ENCODE measurements at regions not wholly inside any gene's neighbourhood (a gene's known extent, or its start where the extent isn't known, plus 50 kb on each side); places are given as distances from the start of the nearest gene placed in this dataset.

DNA sequence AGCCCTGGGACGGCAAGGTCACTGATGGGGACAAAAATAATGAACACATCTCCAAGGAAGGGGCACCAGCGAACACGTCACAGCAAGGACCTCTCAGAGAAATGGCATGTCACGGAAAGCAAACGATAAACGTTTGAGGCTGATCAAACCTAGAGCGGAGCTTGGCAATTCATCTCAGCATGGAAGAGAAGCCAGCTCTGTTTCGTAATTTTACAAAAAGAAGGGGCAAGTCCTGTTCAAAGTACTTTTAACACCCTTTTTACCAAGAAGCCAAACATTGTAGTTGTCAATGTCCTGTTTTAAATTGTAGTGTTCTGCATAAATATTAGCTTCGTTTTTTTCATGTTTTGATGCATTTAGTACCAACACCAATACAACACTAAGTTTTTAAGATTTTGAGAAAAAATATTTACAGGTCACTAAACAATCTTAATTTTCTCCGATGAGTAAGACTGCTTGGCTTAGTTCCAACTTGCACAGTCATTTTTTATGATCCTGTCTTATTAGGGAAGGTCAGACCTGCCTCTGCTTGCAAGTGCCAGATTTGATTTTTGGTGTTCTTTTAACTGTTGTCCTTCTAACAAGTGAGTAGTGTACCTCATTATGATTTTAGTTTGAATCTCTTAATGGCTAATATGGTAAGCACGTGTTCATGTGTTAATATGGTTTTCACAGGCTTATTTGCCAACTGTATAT lies 818.5 kb upstream of the SALL3 start:
- Histone ChIP-seq H3K4me3 (no peak overlapping the region), H3K36me3 (no peaks in the 10 kb centered on the region), H3K4me1 (no peaks in the 10 kb centered on the region), H3K9me3 (no peaks in the 10 kb centered on the region), H3K27me3 (no peaks in the 10 kb centered on the region), H3K27ac (no peak overlapping the region)
- DNase-seq (no peak), ATAC-seq (no peak)
- 72 to 73% (median 73%) methylated on average over 11 of the region's 11 CpGs for WGBS, 4 donors
- intact Hi-C loops (cut with DNase I) = no loop called here
- TF ChIP-seq POLR2A (IDR thresholded peaks at IDR 0.05) (no peak), CTCF (IDR thresholded peaks at IDR 0.05) (no peak)

DNA sequence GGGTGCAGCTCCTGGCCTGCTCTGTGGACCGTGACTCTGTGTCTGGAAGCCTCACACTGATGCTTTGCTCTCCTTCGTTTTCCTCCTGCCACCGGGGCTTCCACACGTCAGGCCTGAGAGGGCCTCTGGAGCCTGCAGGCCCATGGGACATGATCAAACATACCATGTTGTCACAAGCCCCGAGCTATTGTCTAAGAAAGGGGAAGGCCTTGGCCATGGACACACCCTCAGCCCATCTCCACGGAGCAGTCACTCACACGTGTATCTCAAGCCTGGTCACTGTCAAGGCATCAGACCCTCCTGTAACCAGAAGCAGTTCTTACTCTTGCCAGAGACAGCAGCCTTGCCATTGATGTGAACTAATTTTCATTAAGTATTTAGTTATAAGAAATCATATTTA lies 814.1 kb upstream of the SALL3 start:
- no peaks in the 10 kb centered on the region for H3K36me3 ChIP-seq
- intact Hi-C loops (cut with DNase I) = no loop called here
- no peaks in the 10 kb centered on the region for H3K4me1 ChIP-seq
- no peak overlapping the region for H3K27ac ChIP-seq
- H3K9me3 ChIP-seq = no peaks in the 10 kb centered on the region
- DNase-seq = no peak
- 63 to 71% (median 71%) methylated on average over 7 of the region's 7 CpGs for WGBS, 4 donors
- H3K4me3 ChIP-seq = no peak overlapping the region
- H3K27me3 ChIP-seq = no peaks in the 10 kb centered on the region
- ATAC-seq = no peak
- TF ChIP-seq CTCF (IDR thresholded peaks at IDR 0.05) (no peak), POLR2A (IDR thresholded peaks at IDR 0.05) (no peak)

DNA sequence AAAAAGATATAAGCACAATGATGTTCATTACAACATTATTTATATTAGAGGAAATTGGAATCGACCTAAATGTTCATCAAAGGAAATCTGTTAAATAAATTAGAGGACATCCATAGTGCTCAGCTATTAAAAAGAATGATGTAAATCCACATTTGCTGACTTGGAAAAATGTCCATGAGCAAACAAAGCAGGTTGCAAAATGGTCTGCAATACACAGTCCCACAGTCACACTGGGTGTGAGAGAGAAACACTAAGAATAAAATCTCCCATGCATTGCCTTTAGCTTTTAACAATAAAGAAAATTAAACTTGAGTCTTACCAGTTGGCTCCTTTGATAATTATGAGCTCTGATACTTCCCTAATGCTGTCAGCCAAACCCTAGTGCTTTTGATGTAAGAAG lies 811.1 kb upstream of the SALL3 start:
- Histone ChIP-seq H3K9me3 (no peaks in the 10 kb centered on the region), H3K27ac (no peak overlapping the region), H3K27me3 (no peaks in the 10 kb centered on the region), H3K4me3 (no peak overlapping the region), H3K36me3 (no peaks in the 10 kb centered on the region), H3K4me1 (no peaks in the 10 kb centered on the region)
- 48 to 58% (median 54%) methylated on average over 1 of the region's 1 CpG for WGBS, 4 donors
- intact Hi-C loops (cut with DNase I) = no loop called here
- TF ChIP-seq CTCF (IDR thresholded peaks at IDR 0.05) (no peak), POLR2A (IDR thresholded peaks at IDR 0.05) (no peak)
- DNase-seq (no peak), ATAC-seq (no peak)

DNA sequence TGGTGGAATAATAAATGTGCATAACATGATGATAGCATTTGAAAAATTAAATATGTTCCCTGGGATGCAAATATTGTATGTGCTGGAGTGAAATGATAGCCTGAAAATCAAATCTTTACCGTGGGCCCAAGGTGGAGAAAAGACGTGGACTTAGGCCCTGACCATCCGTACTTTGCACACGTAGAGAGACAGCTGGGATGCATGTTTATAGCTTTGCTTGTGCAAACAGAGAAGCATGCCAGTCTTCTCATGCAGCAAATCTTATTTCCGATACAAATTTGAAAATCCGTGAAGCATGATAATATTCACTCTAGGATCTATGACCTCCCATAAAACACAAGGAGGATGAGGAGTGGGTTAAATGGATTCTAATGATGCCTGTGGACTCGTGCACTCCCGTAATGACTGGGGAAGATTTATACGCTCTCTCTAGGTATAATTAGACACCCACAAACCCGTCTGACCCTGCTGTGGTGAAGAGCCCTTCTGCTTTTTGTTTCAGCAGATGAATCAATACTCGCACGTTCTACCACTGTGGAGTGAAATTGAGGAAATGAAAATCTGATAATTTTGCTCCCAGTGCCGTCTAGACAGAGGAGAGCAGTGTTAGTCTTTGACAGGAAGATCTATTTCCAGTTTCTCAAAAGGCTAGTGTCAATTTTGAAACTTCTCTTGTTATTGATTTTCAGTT lies 810.3 kb upstream of the SALL3 start:
- WGBS, 4 donors = 74 to 80% (median 77%) methylated on average over 13 of the region's 13 CpGs
- no peak for DNase-seq
- Histone ChIP-seq H3K27me3 (no peaks in the 10 kb centered on the region), H3K9me3 (no peaks in the 10 kb centered on the region), H3K4me1 (no peaks in the 10 kb centered on the region), H3K27ac (no peak overlapping the region), H3K4me3 (no peak overlapping the region), H3K36me3 (no peaks in the 10 kb centered on the region)
- TF ChIP-seq POLR2A (IDR thresholded peaks at IDR 0.05) (no peak), CTCF (IDR thresholded peaks at IDR 0.05) (no peak)
- ATAC-seq = no peak
- intact Hi-C loops (cut with DNase I) = no loop called here

Measured in heart left ventricle (tissue), 16 donors.